Uterus (tissue), 2 donors: ENCODE measurements at regions not wholly inside any gene's neighbourhood (a gene's known extent, or its start where the extent isn't known, plus 50 kb on each side); places are given as distances from the start of the nearest gene placed in this dataset.

ENCODE experiments used
- CTCF ChIP-seq, 4 experiments: fragments of 200-600 bp in 2 of 4; fragments of 450-650 bp in 2 of 4; sonication (generic) in 2 of 4; IDR thresholded peaks; one replicate each; pipeline ENCODE4 v1.5.1; 2016 to 2019; ENCODE audit warnings: antibody characterized with exemption in 4 of 4, mild to moderate bottlenecking in 2 of 4, moderate library complexity in 1 of 4
- POLR2A ChIP-seq, 2 donors: fragments of 450-650 bp; IDR thresholded peaks; one replicate each; pipeline ENCODE4 v1.6.1; 2016; ENCODE audit warnings: antibody characterized with exemption in 2 of 2, mild to moderate bottlenecking in 1 of 2, moderate library complexity in 1 of 2

GRCh38 chr22:49517667-49518185 lies 309.9 kb downstream of the BRD1 start:
- no peak for TF ChIP-seq POLR2A (IDR thresholded peaks at IDR 0.05)
- TF ChIP-seq CTCF (IDR thresholded peaks at IDR 0.05), result no peak
